Neural cell (in vitro differentiated cells): ENCODE measurements at regions not wholly inside any gene's neighbourhood (a gene's known extent, or its start where the extent isn't known, plus 50 kb on each side); places are given as distances from the start of the nearest gene placed in this dataset.

ENCODE experiments used
- H2AFZ ChIP-seq: fragments of 200-600, 300-800 bp; sonication (generic), shearing (Covaris generic); 2 replicates; pipeline ENCODE4 v1.6.0; 2014; ENCODE audit warnings: low read depth, mild to moderate bottlenecking, antibody characterized with exemption, low read length, moderate library complexity
- H3F3A ChIP-seq: fragments of 200-600 bp; shearing (Covaris generic); 2 replicates; pipeline ENCODE4 v1.6.1; 2016; ENCODE audit warnings: mild to moderate bottlenecking, moderate library complexity, mixed read lengths, antibody characterized with exemption, low read length; ENCODE audit not compliant: insufficient read depth, poor library complexity, severe bottlenecking
- H3K27ac ChIP-seq: fragments of 200-600, 300-800 bp; sonication (generic), shearing (Covaris generic); 2 replicates; pipeline ENCODE4 v1.5.1; 2014; ENCODE audit warnings: mild to moderate bottlenecking, low read length, moderate library complexity
- H3K27me3 ChIP-seq: fragments of 300-800, 200-600 bp; sonication (generic), shearing (Covaris generic); 2 replicates; pipeline ENCODE4 v1.6.0; 2014; ENCODE audit warnings: mild to moderate bottlenecking, low read depth, low read length, moderate library complexity; ENCODE audit not compliant: insufficient read depth
- H3K36me3 ChIP-seq: fragments of 300-800, 200-600 bp; sonication (generic), shearing (Covaris generic); 2 replicates; pipeline ENCODE4 v1.5.1; 2014; ENCODE audit warnings: mild to moderate bottlenecking, antibody characterized with exemption, low read length, moderate library complexity; ENCODE audit not compliant: insufficient read depth
- H3K4me2 ChIP-seq: fragments of 300-800, 200-600 bp; sonication (generic), shearing (Covaris generic); 2 replicates; pipeline ENCODE4 v1.6.0; 2014; ENCODE audit warnings: mild to moderate bottlenecking, low read length
- H3K4me3 ChIP-seq: fragments of 300-800, 200-600 bp; sonication (generic), shearing (Covaris generic); 2 replicates; pipeline ENCODE4 v1.5.1; 2014; ENCODE audit warnings: mild to moderate bottlenecking, low read length, moderate library complexity
- H3K79me2 ChIP-seq: fragments of 200-600 bp; shearing (Covaris generic); replicated peaks from 2 replicates; pipeline ENCODE4 v1.6.0; 2014; ENCODE audit warnings: mild to moderate bottlenecking, low read length, moderate library complexity; ENCODE audit not compliant: insufficient read depth
- H3K9ac ChIP-seq: fragments of 300-800, 200-600 bp; sonication (generic), shearing (Covaris generic); 2 replicates; pipeline ENCODE4 v1.6.1; 2016; ENCODE audit warnings: mild to moderate bottlenecking, low read length, mixed read lengths
- H3K9me2 ChIP-seq: fragments of 200-600 bp; shearing (Covaris generic); 2 replicates; pipeline ENCODE4 v1.6.1; 2016; ENCODE audit warnings: mild to moderate bottlenecking, low read length, mixed read lengths; ENCODE audit not compliant: insufficient read depth
- H3K9me3 ChIP-seq: fragments of 200-600, 300-800 bp; sonication (generic), shearing (Covaris generic); 2 replicates; pipeline ENCODE4 v1.6.1; 2016; ENCODE audit warnings: mild to moderate bottlenecking, mixed run types, low read length, moderate library complexity, mixed read lengths
- H4K20me1 ChIP-seq: fragments of 200-600 bp; shearing (Covaris generic); 2 replicates; pipeline ENCODE4 v1.6.1; 2016; ENCODE audit warnings: mild to moderate bottlenecking, mixed run types; ENCODE audit not compliant: insufficient read depth
- EP300 ChIP-seq: fragments of 450-650 bp; conservative IDR thresholded peaks from 2 replicates; pipeline ENCODE4 v1.6.1; 2014; ENCODE audit warnings: antibody characterized with exemption, mild to moderate bottlenecking, moderate library complexity; ENCODE audit not compliant: poor library complexity, severe bottlenecking
- EZH2 ChIP-seq: fragments of 200-600, 300-800 bp; shearing (Covaris generic), sonication (generic); IDR thresholded peaks from 2 replicates; pipeline ENCODE4 v1.6.1; 2014; ENCODE audit warnings: antibody characterized with exemption, low read length, borderline replicate concordance, mild to moderate bottlenecking; ENCODE audit not compliant: insufficient read depth, poor library complexity, severe bottlenecking
- MXI1 ChIP-seq: fragments of 450-650 bp; conservative IDR thresholded peaks from 2 replicates; pipeline ENCODE4 v1.6.1; 2014; ENCODE audit warnings: antibody characterized with exemption, mild to moderate bottlenecking; ENCODE audit not compliant: poor library complexity, severe bottlenecking
- POLR2AphosphoS5 ChIP-seq: IDR thresholded peaks from 2 replicates; pipeline ENCODE4 v1.6.1; 2012
- RAD21 ChIP-seq: fragments of 450-650 bp; conservative IDR thresholded peaks from 2 replicates; pipeline ENCODE4 v1.6.1; 2014; ENCODE audit warnings: antibody characterized with exemption, mild to moderate bottlenecking, moderate library complexity
- REST ChIP-seq: IDR thresholded peaks from 2 replicates; pipeline ENCODE4 v1.6.1; 2012; ENCODE audit warnings: borderline replicate concordance
- SMC3 ChIP-seq: fragments of 450-650 bp; conservative IDR thresholded peaks from 2 replicates; pipeline ENCODE4 v1.6.1; 2014; ENCODE audit warnings: antibody characterized with exemption, mild to moderate bottlenecking, moderate library complexity; ENCODE audit not compliant: poor library complexity
- TAF1 ChIP-seq: IDR thresholded peaks from 2 replicates; pipeline ENCODE4 v1.6.1; 2012; ENCODE audit warnings: low read depth

- H3K4me3 ChIP-seq = no peak overlapping the region
Measured at GRCh38 chr4:181018913-181019312, 1224.3 kb upstream of the TENM3 start.

GRCh38 chr4:181020456-181020855 is 1222.7 kb upstream of the TENM3 start:
- H3K27me3 ChIP-seq = no peaks in the 10 kb centered on the region
- TF ChIP-seq EZH2 = no peak
- TF ChIP-seq SMC3 = no peak
- no peak for TF ChIP-seq EP300
- TF ChIP-seq POLR2AphosphoS5 = no peak
- TF ChIP-seq REST = no peak
- no peak for TF ChIP-seq TAF1
- no peak for TF ChIP-seq MXI1
- TF ChIP-seq RAD21 = no peak

More at GRCh38 chr4:181018913-181019312, 1224.3 kb upstream of the TENM3 start:
- Histone ChIP-seq H3F3A (no peaks in the 10 kb centered on the region), H3K9me3 (no peaks in the 10 kb centered on the region), H3K27ac (no peak overlapping the region), H3K36me3 (no peaks in the 10 kb centered on the region), H3K4me2 (no peak overlapping the region), H4K20me1 (no peaks in the 10 kb centered on the region), H2AFZ (no peak overlapping the region), H3K9me2 (no peaks in the 10 kb centered on the region), H3K27me3 (no peaks in the 10 kb centered on the region), H3K79me2 (no peaks in the 10 kb centered on the region), H3K9ac (no peak overlapping the region)
- TF ChIP-seq EZH2 (no peak), EP300 (no peak), MXI1 (no peak), REST (no peak)

More at GRCh38 chr4:181020456-181020855, 1222.7 kb upstream of the TENM3 start:
- H3F3A ChIP-seq = no peaks in the 10 kb centered on the region
- H3K4me3 ChIP-seq = no peak overlapping the region
- H3K9ac ChIP-seq = no peak overlapping the region
- no peaks in the 10 kb centered on the region for H3K9me2 ChIP-seq
- no peak overlapping the region for H3K4me2 ChIP-seq
- H3K9me3 ChIP-seq = no peaks in the 10 kb centered on the region
- no peaks in the 10 kb centered on the region for H4K20me1 ChIP-seq
- no peaks in the 10 kb centered on the region for H3K79me2 ChIP-seq
- H3K27ac ChIP-seq = no peak overlapping the region
- no peaks in the 10 kb centered on the region for H3K36me3 ChIP-seq
- no peak overlapping the region for H2AFZ ChIP-seq
